ENCODE measurements at regions not wholly inside any gene's neighbourhood (a gene's known extent, or its start where the extent isn't known, plus 50 kb on each side); places are given as distances from the start of the nearest gene placed in this dataset.
A peak's percentile ranks its signal among the peaks of the same experiment; 100 is the strongest.

DNA sequence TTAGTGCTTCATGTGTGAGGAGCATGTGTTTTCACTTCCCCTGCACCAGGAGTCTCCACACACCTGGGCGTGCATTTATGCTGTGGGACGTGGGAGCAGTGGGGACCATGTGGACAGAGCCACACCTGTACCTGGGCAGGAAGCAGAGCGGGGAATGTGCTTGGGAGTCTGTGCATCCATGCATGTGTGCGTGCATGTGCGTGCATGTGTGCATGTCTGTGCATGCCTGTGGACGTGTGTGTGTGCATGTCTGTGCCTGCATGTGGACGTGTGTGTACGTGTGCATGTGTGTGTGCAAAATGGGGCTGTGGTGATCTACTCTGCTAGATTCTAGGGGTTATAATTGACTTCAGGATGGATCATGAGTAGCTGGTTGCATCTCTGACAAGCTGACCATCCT lies 224.0 kb upstream of the GMDS start:
- H3K27me3 ChIP-seq (ENCODE audit: control insufficient read depth, insufficient read depth, low read length): peaks cover 12% of the 10 kb centered on the region
- no peaks in the 10 kb centered on the region for H3K4me1 ChIP-seq (ENCODE audit: control insufficient read depth, insufficient read depth, low read length)
- no peak overlapping the region for H3K27ac ChIP-seq (ENCODE audit: low read length)
- 85% methylated on average over 8 of the region's 8 CpGs for WGBS (ENCODE audit: insufficient coverage)
- no peak for DNase-seq
- H3K9me3 ChIP-seq (replicated peaks; ENCODE audit: control insufficient read depth, low read depth, low read length): no peaks in the 10 kb centered on the region
- H3K36me3 ChIP-seq (ENCODE audit: control insufficient read depth, insufficient read depth, low read length): no peaks in the 10 kb centered on the region
- no peak overlapping the region for H3K4me3 ChIP-seq (ENCODE audit: low read length)

- H3K36me3 ChIP-seq (ENCODE audit: control insufficient read depth, insufficient read depth, low read length): no peaks in the 10 kb centered on the region
- H3K27me3 ChIP-seq (ENCODE audit: control insufficient read depth, insufficient read depth, low read length): peaks cover 12% of the 10 kb centered on the region
- no peaks in the 10 kb centered on the region for H3K4me1 ChIP-seq (ENCODE audit: control insufficient read depth, insufficient read depth, low read length)
- no peak overlapping the region for H3K4me3 ChIP-seq (ENCODE audit: low read length)
- no peaks in the 10 kb centered on the region for H3K9me3 ChIP-seq (replicated peaks; ENCODE audit: control insufficient read depth, low read depth, low read length)
- no peak overlapping the region for H3K27ac ChIP-seq (ENCODE audit: low read length)
- no CpG with 5 or more reads among the region's 4 CpGs for WGBS (ENCODE audit: insufficient coverage)
- DNase-seq: no peak
Observed at GRCh38 chr6:2468601-2468955, 223.2 kb upstream of the GMDS start.

- no peaks in the 10 kb centered on the region for H3K9me3 ChIP-seq (replicated peaks; ENCODE audit: control insufficient read depth, low read depth, low read length)
- no peak for DNase-seq
- H3K36me3 ChIP-seq (ENCODE audit: control insufficient read depth, insufficient read depth, low read length): no peaks in the 10 kb centered on the region
- 41% methylated on average over 5 of the region's 6 CpGs for WGBS (ENCODE audit: insufficient coverage)
- H3K4me1 ChIP-seq (ENCODE audit: control insufficient read depth, insufficient read depth, low read length): no peaks in the 10 kb centered on the region
- no peak overlapping the region for H3K27ac ChIP-seq (ENCODE audit: low read length)
- no peak overlapping the region for H3K4me3 ChIP-seq (ENCODE audit: low read length)
- peaks cover 12% of the 10 kb centered on the region for H3K27me3 ChIP-seq (ENCODE audit: control insufficient read depth, insufficient read depth, low read length)
Observed at GRCh38 chr6:2467929-2468600, 222.7 kb upstream of the GMDS start.

GRCh38 chr6:2465336-2465735 lies 219.9 kb upstream of the GMDS start:
- no peak for DNase-seq
- Histone ChIP-seq H3K27me3 (ENCODE audit: control insufficient read depth, insufficient read depth, low read length) (peaks cover 13% of the 10 kb centered on the region), H3K4me1 (ENCODE audit: control insufficient read depth, insufficient read depth, low read length) (no peaks in the 10 kb centered on the region), H3K9me3 (replicated peaks; ENCODE audit: control insufficient read depth, low read depth, low read length) (no peaks in the 10 kb centered on the region), H3K27ac (ENCODE audit: low read length) (no peak overlapping the region), H3K4me3 (ENCODE audit: low read length) (no peak overlapping the region), H3K36me3 (ENCODE audit: control insufficient read depth, insufficient read depth, low read length) (no peaks in the 10 kb centered on the region)
- WGBS (ENCODE audit: insufficient coverage): 90% methylated on average over 6 of the region's 9 CpGs

DNA sequence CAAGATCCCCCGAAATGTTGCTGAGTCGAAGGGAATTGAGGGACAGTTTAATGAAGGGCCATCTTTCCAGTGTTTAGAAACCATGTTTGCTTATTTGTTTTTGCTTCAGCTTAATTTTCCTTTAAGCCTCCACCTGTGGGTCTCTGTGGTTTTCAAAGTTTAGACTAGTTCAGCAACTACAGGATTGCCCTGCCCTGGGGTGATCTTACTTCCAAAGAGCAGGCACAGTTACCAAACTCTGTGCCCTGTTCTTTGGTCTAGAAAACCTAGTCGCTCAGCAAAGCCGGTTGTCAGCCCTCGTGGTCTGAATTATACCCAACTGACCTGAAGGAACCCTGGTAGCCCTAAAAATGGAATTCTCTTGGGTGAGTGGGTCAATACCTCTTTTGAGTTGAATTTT lies 219.2 kb upstream of the GMDS start:
- Histone ChIP-seq H3K27me3 (ENCODE audit: control insufficient read depth, insufficient read depth, low read length) (peaks cover 13% of the 10 kb centered on the region), H3K36me3 (ENCODE audit: control insufficient read depth, insufficient read depth, low read length) (no peaks in the 10 kb centered on the region), H3K27ac (ENCODE audit: low read length) (no peak overlapping the region), H3K4me3 (ENCODE audit: low read length) (no peak overlapping the region), H3K4me1 (ENCODE audit: control insufficient read depth, insufficient read depth, low read length) (no peaks in the 10 kb centered on the region), H3K9me3 (replicated peaks; ENCODE audit: control insufficient read depth, low read depth, low read length) (no peaks in the 10 kb centered on the region)
- 81% methylated on average over 5 of the region's 5 CpGs for WGBS (ENCODE audit: insufficient coverage)
- DNase-seq: no peak

DNA sequence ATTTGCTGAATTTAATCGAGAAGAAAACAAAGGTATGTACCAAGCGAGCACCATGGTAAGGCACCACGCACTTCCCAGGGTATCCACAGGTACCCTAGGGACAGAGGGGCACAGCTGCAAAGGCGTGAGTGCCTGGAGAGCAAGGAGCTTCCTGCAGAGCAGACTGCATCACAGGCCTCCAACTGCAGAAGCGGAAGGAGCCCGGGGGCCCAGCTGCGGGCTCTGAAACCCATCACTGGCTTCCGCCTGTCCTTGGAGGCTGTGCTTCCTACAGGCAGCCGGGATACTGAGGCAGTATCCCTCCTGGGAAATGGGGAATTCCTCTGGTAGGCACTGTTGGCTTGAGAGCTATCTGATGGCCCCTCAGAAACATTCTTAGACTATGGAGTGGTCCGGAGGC lies 217.4 kb upstream of the GMDS start:
- H3K27me3 ChIP-seq (ENCODE audit: control insufficient read depth, insufficient read depth, low read length): peaks cover 7% of the 10 kb centered on the region
- H3K4me1 ChIP-seq (ENCODE audit: control insufficient read depth, insufficient read depth, low read length): no peaks in the 10 kb centered on the region
- WGBS (ENCODE audit: insufficient coverage): 93% methylated on average over 9 of the region's 10 CpGs
- no peak overlapping the region for H3K4me3 ChIP-seq (ENCODE audit: low read length)
- H3K27ac ChIP-seq (ENCODE audit: low read length): no peak overlapping the region
- H3K9me3 ChIP-seq (replicated peaks; ENCODE audit: control insufficient read depth, low read depth, low read length): no peaks in the 10 kb centered on the region
- no peaks in the 10 kb centered on the region for H3K36me3 ChIP-seq (ENCODE audit: control insufficient read depth, insufficient read depth, low read length)
- no peak for DNase-seq

- Histone ChIP-seq H3K9me3 (replicated peaks; ENCODE audit: control insufficient read depth, low read depth, low read length) (no peaks in the 10 kb centered on the region), H3K27me3 (ENCODE audit: control insufficient read depth, insufficient read depth, low read length) (peaks cover 2% of the 10 kb centered on the region), H3K27ac (ENCODE audit: low read length) (no peak overlapping the region), H3K4me1 (ENCODE audit: control insufficient read depth, insufficient read depth, low read length) (no peaks in the 10 kb centered on the region), H3K4me3 (ENCODE audit: low read length) (no peak overlapping the region), H3K36me3 (ENCODE audit: control insufficient read depth, insufficient read depth, low read length) (no peaks in the 10 kb centered on the region)
- 86% methylated on average over 2 of the region's 9 CpGs for WGBS (ENCODE audit: insufficient coverage)
- DNase-seq: no peak
Observed at GRCh38 chr6:2460216-2460745, 214.9 kb upstream of the GMDS start.

DNA sequence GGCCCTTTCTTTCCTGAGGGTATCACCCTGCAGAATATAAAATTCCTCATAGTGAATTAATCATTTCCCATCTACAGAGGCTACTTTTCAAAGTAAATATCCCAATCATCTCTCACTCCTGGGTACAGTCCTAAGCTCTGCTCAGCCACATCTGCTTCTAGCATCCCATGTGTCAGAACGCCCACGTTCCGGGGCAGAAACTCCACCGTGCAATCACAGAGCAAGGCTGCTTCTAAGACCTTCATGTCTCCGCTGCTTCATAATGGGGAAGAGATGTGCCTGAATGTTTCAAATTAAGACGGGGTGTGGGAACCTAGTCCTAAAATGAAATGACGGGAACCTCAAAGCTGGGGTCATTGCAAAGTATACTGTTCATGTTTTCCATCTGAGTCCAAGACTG lies 208.8 kb upstream of the GMDS start:
- H3K27me3 ChIP-seq (ENCODE audit: control insufficient read depth, insufficient read depth, low read length): peaks cover 1% of the 10 kb centered on the region
- H3K4me3 ChIP-seq (ENCODE audit: low read length): no peak overlapping the region
- H3K9me3 ChIP-seq (replicated peaks; ENCODE audit: control insufficient read depth, low read depth, low read length): no peaks in the 10 kb centered on the region
- no peaks in the 10 kb centered on the region for H3K36me3 ChIP-seq (ENCODE audit: control insufficient read depth, insufficient read depth, low read length)
- WGBS (ENCODE audit: insufficient coverage): 59% methylated on average over 7 of the region's 7 CpGs
- DNase-seq: no peak
- H3K4me1 ChIP-seq (ENCODE audit: control insufficient read depth, insufficient read depth, low read length): peaks cover 5% of the 10 kb centered on the region
- H3K27ac ChIP-seq (ENCODE audit: low read length): no peak overlapping the region

DNA sequence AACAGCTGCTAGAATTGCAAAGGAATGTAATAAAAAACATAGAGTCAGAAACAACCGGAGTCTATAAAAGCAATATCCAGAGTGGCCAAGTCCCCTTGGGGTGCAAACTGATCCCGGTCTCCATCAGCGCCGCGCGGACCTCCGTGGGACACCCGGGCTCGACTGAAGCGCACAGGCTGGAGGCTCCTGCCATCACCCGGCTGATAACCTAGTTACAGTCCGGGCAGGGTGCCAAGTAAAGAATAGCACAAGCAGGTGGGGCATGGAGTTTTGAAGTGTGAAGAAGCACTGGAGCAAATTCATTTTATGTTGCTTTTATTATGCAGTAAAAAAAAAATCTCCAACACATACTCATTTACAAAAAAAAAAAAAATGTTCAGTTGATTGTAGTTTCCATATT lies 205.1 kb upstream of the GMDS start:
- Histone ChIP-seq H3K4me3 (ENCODE audit: low read length) (no peak overlapping the region), H3K27ac (ENCODE audit: low read length) (no peak overlapping the region), H3K27me3 (ENCODE audit: control insufficient read depth, insufficient read depth, low read length) (peaks cover 5% of the 10 kb centered on the region), H3K4me1 (ENCODE audit: control insufficient read depth, insufficient read depth, low read length) (peaks cover 10% of the 10 kb centered on the region), H3K36me3 (ENCODE audit: control insufficient read depth, insufficient read depth, low read length) (no peaks in the 10 kb centered on the region), H3K9me3 (replicated peaks; ENCODE audit: control insufficient read depth, low read depth, low read length) (no peaks in the 10 kb centered on the region)
- 16% methylated on average over 10 of the region's 12 CpGs for WGBS (ENCODE audit: insufficient coverage)
- peak; percentile 64 for DNase-seq

DNA sequence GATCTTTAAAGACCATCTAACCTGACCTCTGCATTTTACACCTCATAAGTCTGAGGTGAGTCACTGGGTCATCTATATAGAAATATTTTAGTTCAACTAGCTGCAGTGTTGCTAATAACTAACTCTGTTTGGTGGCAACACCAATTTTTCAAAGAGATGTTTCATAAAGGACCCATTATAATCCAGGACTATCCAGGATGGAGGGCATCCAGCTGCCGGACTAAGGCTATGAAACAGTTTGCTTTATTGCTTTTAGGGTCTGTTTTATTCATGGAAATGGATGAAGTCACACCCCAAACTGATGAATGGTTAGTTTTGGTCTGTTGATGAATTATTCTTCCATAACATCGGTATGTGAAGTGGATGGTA lies 204.2 kb upstream of the GMDS start:
- Histone ChIP-seq H3K4me3 (ENCODE audit: low read length) (no peak overlapping the region), H3K27me3 (ENCODE audit: control insufficient read depth, insufficient read depth, low read length) (peaks cover 5% of the 10 kb centered on the region), H3K36me3 (ENCODE audit: control insufficient read depth, insufficient read depth, low read length) (no peaks in the 10 kb centered on the region), H3K9me3 (replicated peaks; ENCODE audit: control insufficient read depth, low read depth, low read length) (no peaks in the 10 kb centered on the region), H3K4me1 (ENCODE audit: control insufficient read depth, insufficient read depth, low read length) (peaks cover 10% of the 10 kb centered on the region), H3K27ac (ENCODE audit: low read length) (no peak overlapping the region)
- no CpG with 5 or more reads among the region's 2 CpGs for WGBS (ENCODE audit: insufficient coverage)
- no peak for DNase-seq
